ENCODE measurements at regions not wholly inside any gene's neighbourhood (a gene's known extent, or its start where the extent isn't known, plus 50 kb on each side); places are given as distances from the start of the nearest gene placed in this dataset.

- DNase-seq, result no peak
Measured at GRCh38 chr14:51307551-51307950, 67.5 kb downstream of the TMX1 start.

GRCh38 chr14:51308866-51309265 is 68.8 kb downstream of the TMX1 start:
- no peak for DNase-seq

GRCh38 chr14:51310505-51310944 is 70.5 kb downstream of the TMX1 start:
- DNase-seq, result no peak

GRCh38 chr14:51314321-51315015 is 74.4 kb downstream of the TMX1 start:
- DNase-seq, result no peak

- DNase-seq, result no peak
Measured at GRCh38 chr14:51317373-51317772, 77.3 kb downstream of the TMX1 start.

- no peak for DNase-seq
Measured at GRCh38 chr14:51318813-51319597, 79.0 kb downstream of the TMX1 start.

- DNase-seq, result no peak
Measured at GRCh38 chr14:51321036-51321435, 81.0 kb downstream of the TMX1 start.

GRCh38 chr14:51323492-51323891 is 83.4 kb downstream of the TMX1 start:
- DNase-seq, result no peak

- DNase-seq, result no peak
Measured at GRCh38 chr14:51327376-51327775, 87.3 kb downstream of the TMX1 start.

GRCh38 chr14:51328064-51328771 is 88.2 kb downstream of the TMX1 start:
- DNase-seq, result peak; percentile 21

- no peak for DNase-seq
Measured at GRCh38 chr14:51328772-51329353, 88.8 kb downstream of the TMX1 start.

- DNase-seq, result no peak
Measured at GRCh38 chr14:51331486-51332367, 91.7 kb downstream of the TMX1 start.

- no peak for DNase-seq
Measured at GRCh38 chr14:51333299-51333698, 93.3 kb downstream of the TMX1 start.

GRCh38 chr14:51333901-51334521 is 94.0 kb downstream of the TMX1 start:
- no peak for DNase-seq

- no peak for DNase-seq
Measured at GRCh38 chr14:51334566-51334965, 94.5 kb downstream of the TMX1 start.

- no peak for DNase-seq
Measured at GRCh38 chr14:51335531-51335930, 95.5 kb downstream of the TMX1 start.

GRCh38 chr14:51335961-51336723 is 96.1 kb downstream of the TMX1 start:
- DNase-seq, result no peak

GRCh38 chr14:51336734-51337133 is 96.7 kb downstream of the TMX1 start:
- no peak for DNase-seq

GRCh38 chr14:51337520-51337919 is 97.5 kb downstream of the TMX1 start:
- no peak for DNase-seq

GRCh38 chr14:51341338-51341737 is 101.3 kb downstream of the TMX1 start:
- DNase-seq, result no peak

GRCh38 chr14:51342226-51342625 is 102.2 kb downstream of the TMX1 start:
- no peak for DNase-seq

Data from activated naive CD4-positive, alpha-beta T cell treated with anti-CD3 and anti-CD28 coated beads, Interleukin-2, amount 50 U/mL, for 16 hours (primary cell).